Spleen (tissue), 11 donors: ENCODE measurements at regions not wholly inside any gene's neighbourhood (a gene's known extent, or its start where the extent isn't known, plus 50 kb on each side); places are given as distances from the start of the nearest gene placed in this dataset.

Experiments used
- DNase-seq: peaks from one replicate; pipeline ENCODE4 v3.0.0-alpha.2; 2020
- H3K27ac ChIP-seq, 8 donors: fragments of 200-600 bp; sonication (generic) in 7 of 8; 1 replicate in 4 of 8; 2 replicates in 4 of 8; pipeline versions ENCODE4 v1.5.0 to v1.8.0; 2016 to 2021; ENCODE audit warnings: inconsistent platforms in 4 of 8, mild to moderate bottlenecking in 4 of 8, moderate library complexity in 1 of 8
- H3K27me3 ChIP-seq, 7 donors: fragments of 200-600 bp; sonication (generic) in 6 of 7; replicated peaks in 1 of 7; 1 replicate in 4 of 7; 2 replicates in 3 of 7; pipeline versions ENCODE4 v1.5.0 to v1.8.0; 2016 to 2021; ENCODE audit warnings: inconsistent platforms in 3 of 7, mild to moderate bottlenecking in 1 of 7
- H3K36me3 ChIP-seq, 6 donors: fragments of 200-600 bp; sonication (generic) in 5 of 6; 1 replicate in 4 of 6; 2 replicates in 2 of 6; pipeline versions ENCODE4 v1.5.0 to v1.8.0; 2016 to 2021; ENCODE audit warnings: inconsistent platforms in 2 of 6
- H3K4me1 ChIP-seq, 6 donors: fragments of 200-600 bp; sonication (generic) in 5 of 6; 1 replicate in 3 of 6; 2 replicates in 3 of 6; pipeline versions ENCODE4 v1.5.0 to v1.8.0; 2016 to 2021; ENCODE audit warnings: inconsistent platforms in 3 of 6
- H3K4me3 ChIP-seq, 8 donors: fragments of 200-600 bp; sonication (generic) in 7 of 8; 1 replicate in 4 of 8; 2 replicates in 4 of 8; pipeline versions ENCODE4 v1.5.0 to v1.8.0; 2016 to 2021; ENCODE audit warnings: inconsistent platforms in 4 of 8, mild to moderate bottlenecking in 4 of 8, moderate library complexity in 2 of 8
- H3K9me3 ChIP-seq, 8 donors: fragments of 200-600 bp; sonication (generic) in 7 of 8; 1 replicate in 4 of 8; 2 replicates in 4 of 8; pipeline versions ENCODE4 v1.5.0 to v1.8.0; 2016 to 2021; ENCODE audit warnings: inconsistent platforms in 4 of 8
- CTCF ChIP-seq, 11 experiments: fragments of 200-600 bp in 7 of 11; fragments of 450-650 bp in 4 of 11; sonication (generic) in 4 of 11; IDR thresholded peaks in 8 of 11; conservative IDR thresholded peaks in 3 of 11; 1 replicate in 7 of 11; 2 replicates in 4 of 11; pipeline versions ENCODE4 v1.4.0 to v1.8.0; 2016 to 2021; ENCODE audit warnings: antibody characterized with exemption in 11 of 11, inconsistent platforms in 4 of 11, mild to moderate bottlenecking in 1 of 11
- POLR2A ChIP-seq, 3 donors: fragments of 450-650 bp; IDR thresholded peaks; one replicate each; pipeline ENCODE4 v1.5.1; 2017; ENCODE audit warnings: antibody characterized with exemption in 3 of 3, mild to moderate bottlenecking in 1 of 3
- POLR2AphosphoS5 ChIP-seq, 3 donors: sonication (generic); formaldehyde crosslinking; IDR thresholded peaks; one replicate each; pipeline ENCODE4 v1.5.1; 2017; ENCODE audit warnings: antibody characterized with exemption in 3 of 3
- WGBS, 5 donors: extraction: QIAGEN DNeasy Blood & Tissue Kit in 3 of 5; methylation state at CpG; one replicate each; pipeline versions ENCODE4 v1.1.5 to v1.1.7; 2013 to 2018; 5-methylcytosine and 5-hydroxymethylcytosine counted together
- intact Hi-C: fragments of 100-400 bp; cut with DNase I; formaldehyde crosslinking; loops from one replicate; pipeline ENCODE4 v1.15.0; 2023; ENCODE audit warnings: low total_unique reads
- donor health status: healthy with polysubstance abuse.
- donor health status: DM: no; HTN: no; CAD: no; lungs with moderate emphysema.
- donor health status: DM: no; HTN: no; CAD: no.
- donor health status: Bipolar disorder and iron deficiency.
- donor health status: healthy.
- donor health status: DM: no; HTN: no; CAD: no.
- donor health status: DM: yes; HTN: yes; CAD: no.

DNA sequence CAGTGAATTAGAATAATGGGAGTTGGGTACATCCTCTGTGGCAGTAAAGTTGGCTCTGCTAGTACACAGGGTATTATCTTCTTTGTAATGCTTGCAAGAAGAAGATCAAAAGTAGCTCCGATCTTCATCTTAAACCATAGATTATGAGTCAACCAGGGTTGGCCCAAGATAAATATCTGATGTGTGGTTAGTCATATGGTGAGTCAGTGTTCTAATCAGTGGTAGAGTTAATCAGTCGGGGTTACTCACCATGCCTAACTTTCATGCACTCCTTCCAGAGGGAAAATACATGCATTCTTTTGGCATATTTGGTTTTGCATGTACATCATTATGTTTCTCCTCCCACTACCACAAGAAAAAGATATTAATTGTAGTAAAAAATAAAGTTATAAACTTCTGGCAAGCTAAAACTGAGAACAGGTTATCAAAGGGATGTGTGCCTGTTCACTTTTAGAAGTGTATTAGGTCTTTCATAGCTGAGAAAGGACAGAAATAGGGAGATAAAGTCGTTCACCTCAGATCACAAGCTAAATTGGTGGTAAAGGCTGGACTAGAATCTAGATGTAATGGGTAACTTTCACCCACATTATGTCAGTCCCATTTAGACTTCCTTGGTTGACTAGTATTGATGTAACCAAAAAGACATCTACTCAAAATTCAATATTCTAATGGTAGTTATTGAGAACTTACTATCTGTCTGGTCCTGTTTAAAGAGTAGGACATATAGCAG lies 684.4 kb downstream of the IRS1 start:
- DNase-seq, result no peak
- Histone ChIP-seq H3K36me3 (no peaks in the 10 kb centered on the region), H3K4me1 (peaks cover 0 to 11% (median 2%) of the 10 kb centered on the region in 6 donors), H3K27me3 (no peaks in the 10 kb centered on the region), H3K27ac (no peak overlapping the region), H3K9me3 (no peaks in the 10 kb centered on the region), H3K4me3 (no peak overlapping the region)
- intact Hi-C loops, result no loop called here
- no peak for TF ChIP-seq POLR2A (IDR thresholded peaks at IDR 0.05)
- no peak for TF ChIP-seq POLR2AphosphoS5 (IDR thresholded peaks at IDR 0.05)
- TF ChIP-seq CTCF (IDR thresholded peaks at IDR 0.05 in 8 of 11, conservative IDR thresholded peaks at IDR 0.05 in 3 of 11), result no peak
- 52 to 66% (median 63%) methylated on average over 3 of the region's 3 CpGs for WGBS, 5 donors

DNA sequence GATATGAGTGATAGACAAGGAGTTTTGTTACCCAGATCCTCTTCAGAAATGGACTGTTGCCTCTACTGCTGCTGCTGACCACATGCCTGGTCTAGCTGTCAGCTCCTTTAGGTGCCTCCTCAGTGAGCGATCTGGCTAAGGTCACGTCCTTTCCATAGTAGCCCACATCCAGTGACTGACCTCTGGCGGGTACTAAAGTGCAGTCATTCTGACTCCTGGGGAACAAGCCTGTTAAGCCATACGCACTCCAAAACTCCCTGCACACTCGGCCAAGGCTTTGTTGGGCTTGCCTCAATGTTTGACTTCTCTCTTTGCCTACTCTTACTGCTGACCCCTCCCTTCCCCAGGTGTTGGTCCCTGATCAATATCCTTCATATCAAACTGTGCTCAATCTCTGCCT lies 685.2 kb downstream of the IRS1 start:
- TF ChIP-seq POLR2A (IDR thresholded peaks at IDR 0.05) (no peak), CTCF (IDR thresholded peaks at IDR 0.05 in 8 of 11, conservative IDR thresholded peaks at IDR 0.05 in 3 of 11) (no peak), POLR2AphosphoS5 (IDR thresholded peaks at IDR 0.05) (no peak)
- DNase-seq, result no peak
- no peaks in the 10 kb centered on the region for H3K36me3 ChIP-seq
- intact Hi-C loops, result no loop called here
- H3K4me3 ChIP-seq, result no peak overlapping the region
- H3K27ac ChIP-seq, result no peak overlapping the region
- WGBS, 5 donors, result 80 to 93% (median 85%) methylated on average over 5 of the region's 5 CpGs
- peaks cover 0 to 8% (median 2%) of the 10 kb centered on the region in 6 donors for H3K4me1 ChIP-seq
- no peaks in the 10 kb centered on the region for H3K9me3 ChIP-seq
- H3K27me3 ChIP-seq, result no peaks in the 10 kb centered on the region

DNA sequence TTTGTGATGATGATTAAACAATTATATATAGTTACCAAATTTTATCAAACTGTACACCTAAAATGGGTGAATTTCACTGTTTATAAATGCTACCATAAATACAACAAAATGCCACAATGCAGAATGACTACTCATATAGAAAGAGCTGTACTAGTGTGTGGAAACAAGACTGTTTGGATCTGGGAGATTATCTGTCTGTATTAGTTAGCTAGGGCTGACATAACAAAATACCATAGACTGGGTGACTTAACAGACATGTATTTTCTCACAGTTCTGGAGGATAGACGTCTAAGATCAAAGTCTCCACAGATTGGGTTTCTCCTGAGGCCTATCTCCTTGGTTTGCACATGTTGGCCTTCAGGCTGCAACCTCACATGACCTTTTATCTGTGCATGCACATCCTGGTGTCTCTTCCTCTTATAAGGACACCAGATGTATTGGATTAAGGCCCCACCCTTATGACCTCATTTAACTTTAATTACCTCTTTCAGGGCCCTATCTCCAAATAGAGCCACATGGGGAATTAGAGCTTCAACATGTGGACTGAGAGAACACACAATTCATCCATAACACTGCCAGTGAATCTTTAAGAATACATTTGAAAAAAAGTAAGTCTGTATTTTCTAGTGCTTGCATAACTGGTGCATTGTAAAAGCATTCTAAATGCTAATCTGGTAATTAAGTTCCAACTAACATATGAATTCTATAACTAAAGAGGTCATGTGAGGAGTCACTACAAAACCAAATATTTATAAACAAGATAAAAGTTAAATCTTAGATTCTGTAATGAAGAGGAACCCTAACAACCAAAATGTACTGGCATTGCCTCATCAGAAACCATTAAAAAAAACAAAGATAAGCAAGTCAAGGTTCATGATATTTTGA lies 699.6 kb downstream of the NYAP2 start:
- Histone ChIP-seq H3K36me3 (no peaks in the 10 kb centered on the region), H3K4me3 (no peak overlapping the region), H3K4me1 (no peaks in the 10 kb centered on the region), H3K9me3 (peaks cover 0 to 17% (median 0%) of the 10 kb centered on the region in 8 donors), H3K27ac (no peak overlapping the region), H3K27me3 (no peaks in the 10 kb centered on the region)
- DNase-seq, result no peak
- 45 to 64% (median 52%) methylated on average over 1 of the region's 1 CpG for WGBS, 5 donors
- intact Hi-C loops, result no loop called here
- no peak for TF ChIP-seq CTCF (IDR thresholded peaks at IDR 0.05 in 8 of 11, conservative IDR thresholded peaks at IDR 0.05 in 3 of 11)
- no peak for TF ChIP-seq POLR2AphosphoS5 (IDR thresholded peaks at IDR 0.05)
- TF ChIP-seq POLR2A (IDR thresholded peaks at IDR 0.05), result no peak

DNA sequence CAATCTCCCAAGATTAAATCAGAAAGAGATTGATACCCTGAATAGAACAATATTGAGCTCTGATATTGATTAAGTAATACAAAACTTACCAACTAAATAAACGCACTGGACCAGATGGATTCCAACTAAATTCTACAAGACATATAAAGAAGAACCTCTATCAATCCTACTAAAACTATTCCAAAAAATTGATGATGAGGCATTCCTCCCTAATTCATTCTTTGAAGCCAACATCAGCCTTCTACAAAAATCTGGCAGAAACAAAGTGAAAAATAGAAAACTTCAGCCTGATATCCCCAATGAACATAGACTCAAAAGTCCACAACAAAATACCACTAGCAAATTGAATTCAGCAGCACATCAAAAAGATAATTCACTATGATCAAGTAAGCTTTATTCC lies 695.5 kb downstream of the NYAP2 start:
- Histone ChIP-seq H3K4me3 (no peak overlapping the region), H3K27ac (no peak overlapping the region), H3K9me3 (peaks cover 0 to 22% (median 7%) of the 10 kb centered on the region in 8 donors), H3K36me3 (no peaks in the 10 kb centered on the region), H3K27me3 (no peaks in the 10 kb centered on the region), H3K4me1 (no peaks in the 10 kb centered on the region)
- 88 to 100% (median 94%) methylated on average over 1 of the region's 1 CpG for WGBS, 5 donors
- DNase-seq, result no peak
- no peak for TF ChIP-seq CTCF (IDR thresholded peaks at IDR 0.05 in 8 of 11, conservative IDR thresholded peaks at IDR 0.05 in 3 of 11)
- no peak for TF ChIP-seq POLR2A (IDR thresholded peaks at IDR 0.05)
- no peak for TF ChIP-seq POLR2AphosphoS5 (IDR thresholded peaks at IDR 0.05)
- intact Hi-C loops, result no loop called here
